ENCODE measurements at regions not wholly inside any gene's neighbourhood (a gene's known extent, or its start where the extent isn't known, plus 50 kb on each side); places are given as distances from the start of the nearest gene placed in this dataset.
A peak's percentile ranks its signal among the peaks of the same experiment; 100 is the strongest.

DNA sequence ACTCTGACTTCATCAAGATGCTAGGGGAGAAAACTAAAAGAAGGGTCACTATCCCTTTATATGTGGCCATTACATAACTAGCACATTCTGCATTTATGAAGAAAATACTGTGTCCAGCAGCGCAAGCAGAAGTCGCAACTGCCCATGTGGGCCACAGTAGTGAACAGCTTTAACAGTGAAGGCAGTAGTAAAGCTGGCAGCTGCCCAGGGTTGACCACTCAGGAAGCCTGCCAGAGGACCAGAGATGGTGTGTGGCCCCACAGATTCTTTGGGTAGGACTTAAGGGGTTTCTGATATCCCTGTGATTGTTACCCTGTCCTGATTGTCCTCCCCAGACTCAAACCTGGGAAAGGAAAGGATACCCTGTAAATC lies 88.3 kb upstream of the NT5E start:
- Histone ChIP-seq H3K4me3 (ENCODE audit: low read depth, low read length) (no peak overlapping the region), H3K9me3 (ENCODE audit: control insufficient read depth, insufficient read depth, low read depth, low read length) (no peaks in the 10 kb centered on the region), H3K27ac (ENCODE audit: extremely low read depth, low read depth, low read length) (0 out of 2 replicates have a peak overlapping the region, but pooled peaks have one; percentile 16), H3K36me3 (ENCODE audit: control insufficient read depth in 2 of 2, insufficient read depth in 1 of 2, low read length in 2 of 2) (no peaks in the 10 kb centered on the region), H3K4me1 (ENCODE audit: control insufficient read depth, insufficient read depth, low read length) (no peaks in the 10 kb centered on the region)
- TF ChIP-seq ZNF140 (tag by site-specific recombination; IDR thresholded peaks at IDR 0.05) (no peak), ZSCAN23 (tag by site-specific recombination; IDR thresholded peaks at IDR 0.05) (no peak), OVOL3 (tag by site-specific recombination; IDR thresholded peaks at IDR 0.05) (no peak), ZNF292 (tag by site-specific recombination; IDR thresholded peaks at IDR 0.05; ENCODE audit: borderline replicate concordance, low read depth) (no peak), ZNF777 (tag by site-specific recombination; IDR thresholded peaks at IDR 0.05; ENCODE audit: borderline replicate concordance) (no peak), ZNF514 (tag by site-specific recombination; IDR thresholded peaks at IDR 0.05) (no peak), PRDM1 (tag by site-specific recombination; IDR thresholded peaks at IDR 0.05) (no peak), ZNF174 (tag by site-specific recombination; IDR thresholded peaks at IDR 0.05) (no peak), ZNF776 (tag by site-specific recombination; IDR thresholded peaks at IDR 0.05; ENCODE audit: borderline replicate concordance) (no peak), ZNF133 (tag by site-specific recombination; IDR thresholded peaks at IDR 0.05) (no peak)
- TF ChIP-seq, protein P1, sequence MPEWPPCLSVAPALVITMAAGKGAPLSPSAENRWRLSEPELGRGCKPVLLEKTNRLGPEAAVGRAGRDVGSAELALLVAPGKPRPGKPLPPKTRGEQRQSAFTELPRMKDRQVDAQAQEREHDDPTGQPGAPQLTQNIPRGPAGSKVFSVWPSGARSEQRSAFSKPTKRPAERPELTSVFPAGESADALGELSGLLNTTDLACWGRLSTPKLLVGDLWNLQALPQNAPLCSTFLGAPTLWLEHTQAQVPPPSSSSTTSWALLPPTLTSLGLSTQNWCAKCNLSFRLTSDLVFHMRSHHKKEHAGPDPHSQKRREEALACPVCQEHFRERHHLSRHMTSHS (tag by site-specific recombination; IDR thresholded peaks at IDR 0.05) = no peak
- TF ChIP-seq, protein P2, sequence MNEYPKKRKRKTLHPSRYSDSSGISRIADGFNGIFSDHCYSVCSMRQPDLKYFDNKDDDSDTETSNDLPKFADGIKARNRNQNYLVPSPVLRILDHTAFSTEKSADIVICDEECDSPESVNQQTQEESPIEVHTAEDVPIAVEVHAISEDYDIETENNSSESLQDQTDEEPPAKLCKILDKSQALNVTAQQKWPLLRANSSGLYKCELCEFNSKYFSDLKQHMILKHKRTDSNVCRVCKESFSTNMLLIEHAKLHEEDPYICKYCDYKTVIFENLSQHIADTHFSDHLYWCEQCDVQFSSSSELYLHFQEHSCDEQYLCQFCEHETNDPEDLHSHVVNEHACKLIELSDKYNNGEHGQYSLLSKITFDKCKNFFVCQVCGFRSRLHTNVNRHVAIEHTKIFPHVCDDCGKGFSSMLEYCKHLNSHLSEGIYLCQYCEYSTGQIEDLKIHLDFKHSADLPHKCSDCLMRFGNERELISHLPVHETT (tag by site-specific recombination; IDR thresholded peaks at IDR 0.05) = no peak
- CTCF ChIA-PET = interaction anchor here (0.5 to 2.7 kb wide), 6 partner anchors 12 to 216 kb away, joined by 3 to 10 read pairs (median 4); no protein-coding TSS in a partner anchor
- POLR2A ChIA-PET = no interaction called here

- ChIA-PET POLR2A (no interaction called here), CTCF (interaction anchor here (0.5 to 4.6 kb wide), 3 partner anchors 121 to 217 kb away, joined by 3 to 53 read pairs (median 4); no protein-coding TSS in a partner anchor)
- Histone ChIP-seq H3K36me3 (ENCODE audit: control insufficient read depth in 2 of 2, insufficient read depth in 1 of 2, low read length in 2 of 2) (no peaks in the 10 kb centered on the region), H3K27ac (ENCODE audit: extremely low read depth, low read depth, low read length) (0 out of 2 replicates have a peak overlapping the region, but pooled peaks have one; percentile 16), H3K4me3 (ENCODE audit: low read depth, low read length) (no peak overlapping the region), H3K9me3 (ENCODE audit: control insufficient read depth, insufficient read depth, low read depth, low read length) (no peaks in the 10 kb centered on the region), H3K4me1 (ENCODE audit: control insufficient read depth, insufficient read depth, low read length) (no peaks in the 10 kb centered on the region)
- TF ChIP-seq ZNF629 (tag by site-specific recombination; IDR thresholded peaks at IDR 0.05) (peak; percentile 40; the same call in 1 of the 2 replicates), PRDM2 (tag by site-specific recombination; IDR thresholded peaks at IDR 0.05; ENCODE audit: borderline replicate concordance) (no peak), ZNF558 (tag by site-specific recombination; IDR thresholded peaks at IDR 0.05) (no peak), ZNF571 (tag by site-specific recombination; IDR thresholded peaks at IDR 0.05) (no peak), ZNF335 (tag by site-specific recombination; conservative IDR thresholded peaks at IDR 0.05) (peak; percentile 64), KLF7 (tag by site-specific recombination; IDR thresholded peaks at IDR 0.05; ENCODE audit: borderline replicate concordance) (no peak), ZNF394 (tag by site-specific recombination; IDR thresholded peaks at IDR 0.05; ENCODE audit: borderline replicate concordance) (0 out of 2 replicates have a peak, but pooled peaks have one; percentile 29)
- TF ChIP-seq, protein P3, sequence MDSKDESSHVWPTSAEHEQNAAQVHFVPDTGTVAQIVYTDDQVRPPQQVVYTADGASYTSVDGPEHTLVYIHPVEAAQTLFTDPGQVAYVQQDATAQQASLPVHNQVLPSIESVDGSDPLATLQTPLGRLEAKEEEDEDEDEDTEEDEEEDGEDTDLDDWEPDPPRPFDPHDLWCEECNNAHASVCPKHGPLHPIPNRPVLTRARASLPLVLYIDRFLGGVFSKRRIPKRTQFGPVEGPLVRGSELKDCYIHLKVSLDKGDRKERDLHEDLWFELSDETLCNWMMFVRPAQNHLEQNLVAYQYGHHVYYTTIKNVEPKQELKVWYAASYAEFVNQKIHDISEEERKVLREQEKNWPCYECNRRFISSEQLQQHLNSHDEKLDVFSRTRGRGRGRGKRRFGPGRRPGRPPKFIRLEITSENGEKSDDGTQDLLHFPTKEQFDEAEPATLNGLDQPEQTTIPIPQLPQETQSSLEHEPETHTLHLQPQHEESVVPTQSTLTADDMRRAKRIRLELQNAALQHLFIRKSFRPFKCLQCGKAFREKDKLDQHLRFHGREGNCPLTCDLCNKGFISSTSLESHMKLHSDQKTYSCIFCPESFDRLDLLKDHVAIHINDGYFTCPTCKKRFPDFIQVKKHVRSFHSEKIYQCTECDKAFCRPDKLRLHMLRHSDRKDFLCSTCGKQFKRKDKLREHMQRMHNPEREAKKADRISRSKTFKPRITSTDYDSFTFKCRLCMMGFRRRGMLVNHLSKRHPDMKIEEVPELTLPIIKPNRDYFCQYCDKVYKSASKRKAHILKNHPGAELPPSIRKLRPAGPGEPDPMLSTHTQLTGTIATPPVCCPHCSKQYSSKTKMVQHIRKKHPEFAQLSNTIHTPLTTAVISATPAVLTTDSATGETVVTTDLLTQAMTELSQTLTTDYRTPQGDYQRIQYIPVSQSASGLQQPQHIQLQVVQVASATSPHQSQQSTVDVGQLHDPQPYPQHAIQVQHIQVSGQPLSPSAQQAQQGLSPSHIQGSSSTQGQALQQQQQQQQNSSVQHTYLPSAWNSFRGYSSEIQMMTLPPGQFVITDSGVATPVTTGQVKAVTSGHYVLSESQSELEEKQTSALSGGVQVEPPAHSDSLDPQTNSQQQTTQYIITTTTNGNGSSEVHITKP (tag by site-specific recombination; IDR thresholded peaks at IDR 0.05) = peak; percentile 24; the same call in 1 of the 2 replicates
Measured at GRCh38 chr6:85360794-85361642, 88.9 kb upstream of the NT5E start.
